LoVo (cell line): ENCODE measurements at regions not wholly inside any gene's neighbourhood (a gene's known extent, or its start where the extent isn't known, plus 50 kb on each side); places are given as distances from the start of the nearest gene placed in this dataset.
"Not testable (repeated sequence)": the region's sequence is repeated elsewhere in the genome, so short reads cannot be mapped to it uniquely, and the experiment has no call there.

Experiments
- DNase-seq: peaks from one replicate; pipeline ENCODE4 v3.0.0-alpha.2; 2016; ENCODE audit warnings: low spot score

- no peak for DNase-seq
Measured at GRCh38 chr2:210730672-210731071, 174.3 kb downstream of the CPS1 start.

GRCh38 chr2:210746826-210747225 is 190.4 kb downstream of the CPS1 start:
- not testable (repeated sequence) for DNase-seq

- no peak for DNase-seq
Measured at GRCh38 chr2:210752532-210752931, 196.1 kb downstream of the CPS1 start.

- no peak for DNase-seq
Measured at GRCh38 chr2:210753386-210753785, 197.0 kb downstream of the CPS1 start.

- DNase-seq = no peak
Measured at GRCh38 chr2:210756855-210757254, 200.5 kb downstream of the CPS1 start.

GRCh38 chr2:210762604-210763588 is 206.5 kb downstream of the CPS1 start:
- DNase-seq = no peak

- no peak for DNase-seq
Measured at GRCh38 chr2:210768329-210768910, 212.0 kb downstream of the CPS1 start.

- no peak for DNase-seq
Measured at GRCh38 chr2:210776756-210777155, 220.4 kb downstream of the CPS1 start.

GRCh38 chr2:210782222-210782621 is 225.8 kb downstream of the CPS1 start:
- DNase-seq = no peak

GRCh38 chr2:210787831-210788230 is 231.4 kb downstream of the CPS1 start:
- DNase-seq = not testable (repeated sequence)

- DNase-seq = no peak
Measured at GRCh38 chr2:210792000-210792399, 235.6 kb downstream of the CPS1 start.

GRCh38 chr2:210795506-210795905 is 239.1 kb downstream of the CPS1 start:
- DNase-seq = no peak

GRCh38 chr2:210798180-210798579 is 241.8 kb downstream of the CPS1 start:
- DNase-seq = no peak

- no peak for DNase-seq
Measured at GRCh38 chr2:210814251-210815025, 258.0 kb downstream of the CPS1 start.

- DNase-seq = no peak
Measured at GRCh38 chr2:210816769-210817168, 260.4 kb downstream of the CPS1 start.

GRCh38 chr2:210818473-210818872 is 262.1 kb downstream of the CPS1 start:
- no peak for DNase-seq

GRCh38 chr2:210833403-210833802 is 277.0 kb downstream of the CPS1 start:
- DNase-seq = no peak

- no peak for DNase-seq
Measured at GRCh38 chr2:210839034-210839433, 282.6 kb downstream of the CPS1 start.

- DNase-seq = no peak
Measured at GRCh38 chr2:210839450-210839849, 283.1 kb downstream of the CPS1 start.

- DNase-seq = no peak
Measured at GRCh38 chr2:210842896-210843295, 286.5 kb downstream of the CPS1 start.

GRCh38 chr2:210844016-210844415 is 287.6 kb downstream of the CPS1 start:
- no peak for DNase-seq

- no peak for DNase-seq
Measured at GRCh38 chr2:210859314-210859713, 302.9 kb downstream of the CPS1 start.

GRCh38 chr2:210860276-210860675 is 303.9 kb downstream of the CPS1 start:
- DNase-seq = no peak
